GM23338 (cell line): ENCODE measurements at regions not wholly inside any gene's neighbourhood (a gene's known extent, or its start where the extent isn't known, plus 50 kb on each side); places are given as distances from the start of the nearest gene placed in this dataset.

ENCODE experiments used
- EZH2 ChIP-seq: fragments of 200-600 bp; sonication (generic); IDR thresholded peaks from one replicate; pipeline ENCODE4 v1.8.0; 2017; ENCODE audit warnings: antibody characterized with exemption, mild to moderate bottlenecking, low read depth; ENCODE audit not compliant: unreplicated experiment
- TF ChIP-seq, protein P1 (sequence below): IDR thresholded peaks from one replicate; pipeline ENCODE4 v1.6.1; 2018; ENCODE audit warnings: antibody characterized with exemption; ENCODE audit not compliant: unreplicated experiment

DNA sequence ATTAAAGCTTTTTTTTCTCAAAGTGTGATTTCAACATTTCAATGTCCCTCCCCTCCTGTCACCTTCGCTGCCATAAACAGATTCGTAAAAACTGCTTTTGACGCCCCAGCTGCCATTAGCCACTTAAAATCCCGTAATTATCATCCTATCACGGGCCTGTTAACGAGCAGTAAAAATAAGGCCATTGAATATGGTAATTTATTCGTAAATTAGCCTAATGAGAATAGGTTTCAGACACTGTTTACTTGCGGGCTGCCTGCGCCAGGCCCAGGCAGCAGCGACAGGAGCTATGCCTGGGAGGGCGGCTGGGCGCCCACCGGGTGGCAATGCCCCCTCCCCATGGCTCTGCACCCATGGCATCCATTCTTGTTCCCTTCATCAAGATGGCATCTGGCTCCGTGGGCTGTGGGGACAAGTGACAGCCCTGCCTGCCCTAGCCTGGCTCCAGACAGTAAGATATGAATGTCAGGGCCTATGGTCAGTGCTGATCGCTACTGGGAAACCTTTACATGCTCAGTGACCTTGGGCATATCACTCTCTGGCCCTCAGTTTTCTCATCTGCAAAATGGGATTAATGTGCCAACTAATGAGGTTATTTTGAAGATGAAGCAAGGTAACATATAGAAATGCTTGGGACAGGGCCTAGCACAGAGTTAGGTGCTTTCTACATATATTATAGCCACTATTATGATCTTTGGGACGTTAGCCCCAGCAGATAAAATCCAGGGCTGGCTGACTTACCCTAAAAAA, 500.8 kb downstream of the MN1 start:
- TF ChIP-seq, protein P1, sequence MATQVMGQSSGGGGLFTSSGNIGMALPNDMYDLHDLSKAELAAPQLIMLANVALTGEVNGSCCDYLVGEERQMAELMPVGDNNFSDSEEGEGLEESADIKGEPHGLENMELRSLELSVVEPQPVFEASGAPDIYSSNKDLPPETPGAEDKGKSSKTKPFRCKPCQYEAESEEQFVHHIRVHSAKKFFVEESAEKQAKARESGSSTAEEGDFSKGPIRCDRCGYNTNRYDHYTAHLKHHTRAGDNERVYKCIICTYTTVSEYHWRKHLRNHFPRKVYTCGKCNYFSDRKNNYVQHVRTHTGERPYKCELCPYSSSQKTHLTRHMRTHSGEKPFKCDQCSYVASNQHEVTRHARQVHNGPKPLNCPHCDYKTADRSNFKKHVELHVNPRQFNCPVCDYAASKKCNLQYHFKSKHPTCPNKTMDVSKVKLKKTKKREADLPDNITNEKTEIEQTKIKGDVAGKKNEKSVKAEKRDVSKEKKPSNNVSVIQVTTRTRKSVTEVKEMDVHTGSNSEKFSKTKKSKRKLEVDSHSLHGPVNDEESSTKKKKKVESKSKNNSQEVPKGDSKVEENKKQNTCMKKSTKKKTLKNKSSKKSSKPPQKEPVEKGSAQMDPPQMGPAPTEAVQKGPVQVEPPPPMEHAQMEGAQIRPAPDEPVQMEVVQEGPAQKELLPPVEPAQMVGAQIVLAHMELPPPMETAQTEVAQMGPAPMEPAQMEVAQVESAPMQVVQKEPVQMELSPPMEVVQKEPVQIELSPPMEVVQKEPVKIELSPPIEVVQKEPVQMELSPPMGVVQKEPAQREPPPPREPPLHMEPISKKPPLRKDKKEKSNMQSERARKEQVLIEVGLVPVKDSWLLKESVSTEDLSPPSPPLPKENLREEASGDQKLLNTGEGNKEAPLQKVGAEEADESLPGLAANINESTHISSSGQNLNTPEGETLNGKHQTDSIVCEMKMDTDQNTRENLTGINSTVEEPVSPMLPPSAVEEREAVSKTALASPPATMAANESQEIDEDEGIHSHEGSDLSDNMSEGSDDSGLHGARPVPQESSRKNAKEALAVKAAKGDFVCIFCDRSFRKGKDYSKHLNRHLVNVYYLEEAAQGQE: no peak
- TF ChIP-seq EZH2: no peak
